SK-N-SH (cell line): ENCODE measurements at regions not wholly inside any gene's neighbourhood (a gene's known extent, or its start where the extent isn't known, plus 50 kb on each side); places are given as distances from the start of the nearest gene placed in this dataset.

Source experiments
- CTCF ChIA-PET: fragments of 300-600, 350-600 bp; formaldehyde crosslinking; extraction: SDS; loops from one replicate; lab custom pipeline; 2021; lab: Yijun Ruan, JAX
- POLR2A ChIA-PET: fragments of 350-600 bp; sonication (Branson Sonifier 250); formaldehyde crosslinking; extraction: SDS; loops from one replicate; lab custom pipeline; 2020; ENCODE audit warnings: antibody characterized with exemption, inconsistent platforms; lab: Yijun Ruan, JAX
- DNase-seq: peaks from one replicate; pipeline ENCODE4 v3.0.0; 2012
- H2AFZ ChIP-seq: fragments of 200-600 bp; sonication (generic); 2 replicates; pipeline ENCODE4 v1.8.1; 2016; ENCODE audit warnings: antibody characterized with exemption, mild to moderate bottlenecking, low read depth
- H3F3A ChIP-seq: fragments of 200-600 bp; sonication (generic); replicated peaks from 2 replicates; pipeline ENCODE3; 2016; ENCODE audit warnings: antibody characterized with exemption, mild to moderate bottlenecking; ENCODE audit not compliant: insufficient read depth
- H3K27ac ChIP-seq, 2 experiments: fragments of 200-500 bp in 1 of 2; fragments of 200-600 bp in 1 of 2; sonication (Bioruptor generic) in 1 of 2; sonication (generic), shearing (Covaris generic) in 1 of 2; 2 replicates each; pipeline versions ENCODE4 v1.5.1 to v1.6.1; 2014 to 2016; ENCODE audit warnings: low read depth in 2 of 2, inconsistent platforms in 1 of 2, low read length in 1 of 2, mild to moderate bottlenecking in 1 of 2, mixed read lengths in 1 of 2
- H3K27me3 ChIP-seq: fragments of 200-600 bp; sonication (generic), shearing (Covaris generic); 2 replicates; pipeline ENCODE4 v1.6.1; 2016; ENCODE audit warnings: mixed run types; ENCODE audit not compliant: insufficient read depth
- H3K36me3 ChIP-seq, 2 experiments: fragments of 200-500 bp in 1 of 2; fragments of 200-600 bp in 1 of 2; sonication (Bioruptor generic) in 1 of 2; sonication (generic) in 1 of 2; replicated peaks in 1 of 2; 2 replicates each; pipeline versions ENCODE3 to v1.5.1; 2014 to 2016; ENCODE audit warnings: low read length in 1 of 2, mild to moderate bottlenecking in 1 of 2; ENCODE audit not compliant: insufficient read depth in 2 of 2, control insufficient read depth in 1 of 2
- H3K4me1 ChIP-seq, 2 experiments: fragments of 200-500 bp in 1 of 2; fragments of 200-600 bp in 1 of 2; sonication (Bioruptor generic) in 1 of 2; sonication (generic), shearing (Covaris generic) in 1 of 2; 2 replicates each; pipeline versions ENCODE4 v1.5.1 to v1.6.1; 2014 to 2016; ENCODE audit warnings: low read depth in 1 of 2, low read length in 1 of 2, mixed run types in 1 of 2; ENCODE audit not compliant: insufficient read depth in 2 of 2, control insufficient read depth in 1 of 2
- H3K4me2 ChIP-seq: fragments of 200-600 bp; sonication (generic), shearing (Covaris generic); 2 replicates; pipeline ENCODE4 v1.6.1; 2017; ENCODE audit warnings: mixed run types
- H3K4me3 ChIP-seq, 2 experiments: fragments of 200-500 bp in 1 of 2; fragments of 200-600 bp in 1 of 2; sonication (Bioruptor generic) in 1 of 2; sonication (generic), shearing (Covaris generic) in 1 of 2; 2 replicates each; pipeline versions ENCODE4 v1.5.1 to v1.8.1; 2014 to 2016; ENCODE audit warnings: low read depth in 2 of 2, inconsistent platforms in 1 of 2, low read length in 1 of 2, mild to moderate bottlenecking in 1 of 2, mixed read lengths in 1 of 2, moderate library complexity in 1 of 2
- H3K79me2 ChIP-seq: fragments of 200-600 bp; sonication (generic); 2 replicates; pipeline ENCODE4 v1.8.1; 2017; ENCODE audit warnings: mild to moderate bottlenecking; ENCODE audit not compliant: insufficient read depth
- H3K9ac ChIP-seq: fragments of 200-600 bp; sonication (generic); 2 replicates; pipeline ENCODE4 v1.6.1; 2017; ENCODE audit warnings: mixed run types
- H3K9me2 ChIP-seq: fragments of 200-600 bp; sonication (generic); 2 replicates; pipeline ENCODE4 v1.6.1; 2017; ENCODE audit warnings: mixed run types
- H3K9me3 ChIP-seq: fragments of 200-600 bp; sonication (generic); 2 replicates; pipeline ENCODE4 v1.6.1; 2017; ENCODE audit warnings: mixed run types, mild to moderate bottlenecking, moderate library complexity
- H4K20me1 ChIP-seq: fragments of 200-600 bp; sonication (generic); 2 replicates; pipeline ENCODE4 v1.6.1; 2017; ENCODE audit warnings: mild to moderate bottlenecking, mixed run types; ENCODE audit not compliant: insufficient read depth
- CHD2 ChIP-seq: fragments of 150-350 bp; IDR thresholded peaks from 2 replicates; pipeline ENCODE4 v1.6.1; 2018; ENCODE audit warnings: low read length; ENCODE audit not compliant: partially characterized antibody
- EZH2phosphoT487 ChIP-seq: fragments of 200-600 bp; sonication (generic); IDR thresholded peaks from 2 replicates; pipeline ENCODE4 v1.6.1; 2017; ENCODE audit warnings: low read depth, mixed run types, mild to moderate bottlenecking, antibody characterized with exemption, moderate library complexity, borderline replicate concordance
- FOSL2 ChIP-seq: IDR thresholded peaks from 2 replicates; pipeline ENCODE4 v1.4.0; 2012; ENCODE audit warnings: low read depth, mild to moderate bottlenecking, moderate library complexity, borderline replicate concordance
- FOXM1 ChIP-seq: IDR thresholded peaks from 2 replicates; pipeline ENCODE4 v1.4.0; 2012; ENCODE audit warnings: low read depth, mild to moderate bottlenecking
- GABPA ChIP-seq: IDR thresholded peaks from 2 replicates; pipeline ENCODE4 v1.4.0; 2012; ENCODE audit warnings: low read depth, mild to moderate bottlenecking
- GATA2 ChIP-seq: sonication (generic); formaldehyde crosslinking; IDR thresholded peaks from 2 replicates; pipeline ENCODE4 v1.5.0; 2020; ENCODE audit warnings: mild to moderate bottlenecking, missing genetic modification reagents
- MXI1 ChIP-seq: IDR thresholded peaks from 2 replicates; pipeline ENCODE4 v1.6.1; 2012; ENCODE audit warnings: mild to moderate bottlenecking, low read depth, low read length, improper control_type of control experiment
- NRF1 ChIP-seq: IDR thresholded peaks from 2 replicates; pipeline ENCODE4 v1.6.1; 2012; ENCODE audit warnings: low read depth, mild to moderate bottlenecking, low read length
- RCOR1 ChIP-seq: fragments of 150-350 bp; IDR thresholded peaks from 2 replicates; pipeline ENCODE4 v1.6.1; 2017; ENCODE audit warnings: antibody characterized with exemption, low read length
- RFX5 ChIP-seq: IDR thresholded peaks from 2 replicates; pipeline ENCODE4 v1.6.1; 2012; ENCODE audit warnings: mild to moderate bottlenecking, improper control_type of control experiment, low read length
- SIN3A ChIP-seq: IDR thresholded peaks from 2 replicates; pipeline ENCODE4 v1.6.1; 2012; ENCODE audit warnings: low read depth, mild to moderate bottlenecking, low read length, moderate library complexity, borderline replicate concordance
- TAF1 ChIP-seq: IDR thresholded peaks from 2 replicates; pipeline ENCODE4 v1.6.1; 2012; ENCODE audit warnings: low read depth, mild to moderate bottlenecking, low read length, moderate library complexity, borderline replicate concordance
- TCF12 ChIP-seq: IDR thresholded peaks from 2 replicates; pipeline ENCODE4 v1.4.0; 2012
- TEAD4 ChIP-seq: IDR thresholded peaks from 2 replicates; pipeline ENCODE4 v1.4.0; 2012; ENCODE audit warnings: mild to moderate bottlenecking, borderline replicate concordance; ENCODE audit not compliant: insufficient read depth
- USF1 ChIP-seq: IDR thresholded peaks from 2 replicates; pipeline ENCODE4 v1.4.0; 2012; ENCODE audit warnings: low read depth, borderline replicate concordance
- USF2 ChIP-seq: fragments of 150-350 bp; IDR thresholded peaks from 2 replicates; pipeline ENCODE4 v1.6.1; 2017; ENCODE audit warnings: antibody characterized with exemption, low read length, low read depth, borderline replicate concordance
- YY1 ChIP-seq: IDR thresholded peaks from 2 replicates; pipeline ENCODE4 v1.4.0; 2012; ENCODE audit warnings: low read depth, mild to moderate bottlenecking
- WGBS: methylation state at CpG from one replicate; pipeline ENCODE4 v1.1.6; 2017; ENCODE audit warnings: low lambda C conversion rate; 5-methylcytosine and 5-hydroxymethylcytosine counted together
- TF ChIP-seq, protein P1 (sequence below): IDR thresholded peaks from 2 replicates; pipeline ENCODE4 v1.4.0; 2012; ENCODE audit warnings: low read depth, borderline replicate concordance
- TF ChIP-seq, protein P2 (sequence below): IDR thresholded peaks from 2 replicates; pipeline ENCODE4 v1.6.1; 2012; ENCODE audit warnings: mild to moderate bottlenecking, low read depth, low read length, moderate library complexity
- TF ChIP-seq, protein P3 (sequence below): fragments of 150-350 bp; IDR thresholded peaks from 2 replicates; pipeline ENCODE4 v1.6.1; 2016; ENCODE audit warnings: mild to moderate bottlenecking, low read depth, low read length

GRCh38 chr6:165200178-165200577 lies 109.2 kb downstream of the C6orf118 start:
- no peaks in the 10 kb centered on the region for H3K79me2 ChIP-seq
- no peak overlapping the region for H2AFZ ChIP-seq
- H3K4me3 ChIP-seq = no peak overlapping the region
- H3K9me2 ChIP-seq = no peaks in the 10 kb centered on the region
- POLR2A ChIA-PET = no interaction called here
- H3K4me1 ChIP-seq = peaks cover 0 to 4% of the 10 kb centered on the region in 2 experiments; a peak in 1 of 4 replicates
- 10% methylated on average over 1 of the region's 1 CpG for WGBS
- H3F3A ChIP-seq = no peaks in the 10 kb centered on the region
- no peak overlapping the region for H3K4me2 ChIP-seq
- no peaks in the 10 kb centered on the region for H3K36me3 ChIP-seq
- CTCF ChIA-PET = no interaction called here
- no peak overlapping the region for H3K27ac ChIP-seq
- H3K9me3 ChIP-seq = no peaks in the 10 kb centered on the region
- H3K27me3 ChIP-seq = no peaks in the 10 kb centered on the region
- TF ChIP-seq FOSL2 (no peak), EZH2phosphoT487 (no peak), USF1 (no peak), GABPA (no peak), FOXM1 (no peak), NRF1 (no peak), YY1 (no peak), RFX5 (no peak), USF2 (no peak), CHD2 (no peak), TEAD4 (no peak), GATA2 (CRISPR knock-in tag) (no peak), SIN3A (no peak), MXI1 (no peak), RCOR1 (no peak), TAF1 (no peak), TCF12 (no peak)
- TF ChIP-seq, protein P1, sequence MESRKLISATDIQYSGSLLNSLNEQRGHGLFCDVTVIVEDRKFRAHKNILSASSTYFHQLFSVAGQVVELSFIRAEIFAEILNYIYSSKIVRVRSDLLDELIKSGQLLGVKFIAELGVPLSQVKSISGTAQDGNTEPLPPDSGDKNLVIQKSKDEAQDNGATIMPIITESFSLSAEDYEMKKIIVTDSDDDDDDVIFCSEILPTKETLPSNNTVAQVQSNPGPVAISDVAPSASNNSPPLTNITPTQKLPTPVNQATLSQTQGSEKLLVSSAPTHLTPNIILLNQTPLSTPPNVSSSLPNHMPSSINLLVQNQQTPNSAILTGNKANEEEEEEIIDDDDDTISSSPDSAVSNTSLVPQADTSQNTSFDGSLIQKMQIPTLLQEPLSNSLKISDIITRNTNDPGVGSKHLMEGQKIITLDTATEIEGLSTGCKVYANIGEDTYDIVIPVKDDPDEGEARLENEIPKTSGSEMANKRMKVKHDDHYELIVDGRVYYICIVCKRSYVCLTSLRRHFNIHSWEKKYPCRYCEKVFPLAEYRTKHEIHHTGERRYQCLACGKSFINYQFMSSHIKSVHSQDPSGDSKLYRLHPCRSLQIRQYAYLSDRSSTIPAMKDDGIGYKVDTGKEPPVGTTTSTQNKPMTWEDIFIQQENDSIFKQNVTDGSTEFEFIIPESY = no peak
- TF ChIP-seq, protein P2, sequence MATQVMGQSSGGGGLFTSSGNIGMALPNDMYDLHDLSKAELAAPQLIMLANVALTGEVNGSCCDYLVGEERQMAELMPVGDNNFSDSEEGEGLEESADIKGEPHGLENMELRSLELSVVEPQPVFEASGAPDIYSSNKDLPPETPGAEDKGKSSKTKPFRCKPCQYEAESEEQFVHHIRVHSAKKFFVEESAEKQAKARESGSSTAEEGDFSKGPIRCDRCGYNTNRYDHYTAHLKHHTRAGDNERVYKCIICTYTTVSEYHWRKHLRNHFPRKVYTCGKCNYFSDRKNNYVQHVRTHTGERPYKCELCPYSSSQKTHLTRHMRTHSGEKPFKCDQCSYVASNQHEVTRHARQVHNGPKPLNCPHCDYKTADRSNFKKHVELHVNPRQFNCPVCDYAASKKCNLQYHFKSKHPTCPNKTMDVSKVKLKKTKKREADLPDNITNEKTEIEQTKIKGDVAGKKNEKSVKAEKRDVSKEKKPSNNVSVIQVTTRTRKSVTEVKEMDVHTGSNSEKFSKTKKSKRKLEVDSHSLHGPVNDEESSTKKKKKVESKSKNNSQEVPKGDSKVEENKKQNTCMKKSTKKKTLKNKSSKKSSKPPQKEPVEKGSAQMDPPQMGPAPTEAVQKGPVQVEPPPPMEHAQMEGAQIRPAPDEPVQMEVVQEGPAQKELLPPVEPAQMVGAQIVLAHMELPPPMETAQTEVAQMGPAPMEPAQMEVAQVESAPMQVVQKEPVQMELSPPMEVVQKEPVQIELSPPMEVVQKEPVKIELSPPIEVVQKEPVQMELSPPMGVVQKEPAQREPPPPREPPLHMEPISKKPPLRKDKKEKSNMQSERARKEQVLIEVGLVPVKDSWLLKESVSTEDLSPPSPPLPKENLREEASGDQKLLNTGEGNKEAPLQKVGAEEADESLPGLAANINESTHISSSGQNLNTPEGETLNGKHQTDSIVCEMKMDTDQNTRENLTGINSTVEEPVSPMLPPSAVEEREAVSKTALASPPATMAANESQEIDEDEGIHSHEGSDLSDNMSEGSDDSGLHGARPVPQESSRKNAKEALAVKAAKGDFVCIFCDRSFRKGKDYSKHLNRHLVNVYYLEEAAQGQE = no peak
- TF ChIP-seq, protein P3, sequence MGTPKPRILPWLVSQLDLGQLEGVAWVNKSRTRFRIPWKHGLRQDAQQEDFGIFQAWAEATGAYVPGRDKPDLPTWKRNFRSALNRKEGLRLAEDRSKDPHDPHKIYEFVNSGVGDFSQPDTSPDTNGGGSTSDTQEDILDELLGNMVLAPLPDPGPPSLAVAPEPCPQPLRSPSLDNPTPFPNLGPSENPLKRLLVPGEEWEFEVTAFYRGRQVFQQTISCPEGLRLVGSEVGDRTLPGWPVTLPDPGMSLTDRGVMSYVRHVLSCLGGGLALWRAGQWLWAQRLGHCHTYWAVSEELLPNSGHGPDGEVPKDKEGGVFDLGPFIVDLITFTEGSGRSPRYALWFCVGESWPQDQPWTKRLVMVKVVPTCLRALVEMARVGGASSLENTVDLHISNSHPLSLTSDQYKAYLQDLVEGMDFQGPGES = no peak
- H4K20me1 ChIP-seq = no peaks in the 10 kb centered on the region
- DNase-seq = no peak
- H3K9ac ChIP-seq = no peak overlapping the region
